NAMALWA (cell line): ENCODE measurements at regions not wholly inside any gene's neighbourhood (a gene's known extent, or its start where the extent isn't known, plus 50 kb on each side); places are given as distances from the start of the nearest gene placed in this dataset.
"Not testable (repeated sequence)": the region's sequence is repeated elsewhere in the genome, so short reads cannot be mapped to it uniquely, and the experiment has no call there.

ENCODE experiments used
- DNase-seq: peaks from one replicate; pipeline ENCODE4 v3.0.0-alpha.2; 2015; ENCODE audit warnings: low spot score

GRCh38 chr10:125455431-125455830 lies 227.5 kb downstream of the TEX36 start:
- no peak for DNase-seq

- no peak for DNase-seq
These were observed 231.6 kb downstream of the TEX36 start for GRCh38 chr10:125451319-125451718.

DNA sequence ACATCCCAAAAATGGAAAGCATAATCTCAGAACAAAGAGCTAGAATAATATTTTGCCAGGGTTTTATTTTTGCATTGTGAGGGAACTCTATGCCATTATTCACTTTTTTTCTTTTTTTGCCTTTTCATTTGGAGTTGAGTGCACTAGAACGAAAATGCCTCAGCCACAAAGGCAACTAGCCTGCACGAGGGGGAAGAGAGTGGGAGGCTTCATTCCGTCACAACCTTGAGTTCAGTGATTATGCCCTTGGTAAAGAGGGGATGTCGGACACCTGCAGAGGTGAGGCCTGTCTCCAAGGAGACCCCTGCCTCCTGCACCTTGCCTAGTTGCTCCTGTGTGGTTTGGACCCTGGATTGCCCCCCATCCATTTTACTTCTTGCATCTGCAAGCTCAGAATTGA lies 232.7 kb downstream of the TEX36 start:
- no peak for DNase-seq

DNA sequence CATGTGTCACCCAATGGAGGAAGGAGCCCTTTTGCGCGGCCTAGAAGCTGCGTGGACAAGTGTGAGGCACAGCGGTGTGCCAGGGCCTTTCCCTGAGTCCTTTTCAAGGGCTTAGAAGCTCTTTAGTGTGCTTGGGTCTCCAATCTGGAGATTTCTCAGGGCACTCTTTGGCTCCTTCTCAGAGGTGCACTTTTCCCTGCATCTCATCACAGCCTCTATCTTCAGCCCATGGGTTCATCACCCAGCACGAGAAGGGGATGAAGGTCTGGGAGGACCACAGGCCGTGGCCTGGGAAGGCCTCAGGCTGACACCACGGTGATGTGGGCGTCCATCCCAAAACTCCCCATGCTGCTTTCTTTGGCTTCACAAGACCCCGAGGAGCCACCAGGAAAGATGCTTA lies 233.4 kb downstream of the TEX36 start:
- no peak for DNase-seq

GRCh38 chr10:125448596-125448995 lies 234.4 kb downstream of the TEX36 start:
- DNase-seq: peak; percentile 30

- no peak for DNase-seq
These were observed 238.2 kb downstream of the TEX36 start for GRCh38 chr10:125444790-125445189.

- DNase-seq: no peak
These were observed 240.0 kb downstream of the TEX36 start for GRCh38 chr10:125442856-125443540.

DNA sequence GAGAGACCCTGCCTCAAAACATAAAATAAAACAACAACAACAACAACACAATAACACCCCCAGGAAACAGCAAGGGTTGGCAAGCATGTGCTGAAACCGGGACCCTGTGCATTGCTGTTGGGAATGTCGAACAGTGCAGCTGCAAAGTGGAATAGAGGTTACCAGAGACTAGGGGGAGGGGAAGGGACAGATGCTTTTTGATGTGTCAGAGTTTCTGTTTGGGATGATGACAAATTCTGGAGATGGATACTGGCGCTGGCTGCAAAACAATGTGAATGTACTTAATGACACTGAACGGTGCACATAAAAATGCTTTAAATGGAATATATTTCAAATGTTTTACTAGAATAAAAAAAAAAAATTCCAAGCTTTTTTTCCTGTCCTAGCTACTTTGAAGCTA lies 241.8 kb downstream of the TEX36 start:
- DNase-seq: no peak

GRCh38 chr10:125431149-125431548 lies 251.8 kb downstream of the TEX36 start:
- DNase-seq: no peak

- DNase-seq: no peak
These were observed 254.9 kb downstream of the TEX36 start for GRCh38 chr10:125428054-125428453.

DNA sequence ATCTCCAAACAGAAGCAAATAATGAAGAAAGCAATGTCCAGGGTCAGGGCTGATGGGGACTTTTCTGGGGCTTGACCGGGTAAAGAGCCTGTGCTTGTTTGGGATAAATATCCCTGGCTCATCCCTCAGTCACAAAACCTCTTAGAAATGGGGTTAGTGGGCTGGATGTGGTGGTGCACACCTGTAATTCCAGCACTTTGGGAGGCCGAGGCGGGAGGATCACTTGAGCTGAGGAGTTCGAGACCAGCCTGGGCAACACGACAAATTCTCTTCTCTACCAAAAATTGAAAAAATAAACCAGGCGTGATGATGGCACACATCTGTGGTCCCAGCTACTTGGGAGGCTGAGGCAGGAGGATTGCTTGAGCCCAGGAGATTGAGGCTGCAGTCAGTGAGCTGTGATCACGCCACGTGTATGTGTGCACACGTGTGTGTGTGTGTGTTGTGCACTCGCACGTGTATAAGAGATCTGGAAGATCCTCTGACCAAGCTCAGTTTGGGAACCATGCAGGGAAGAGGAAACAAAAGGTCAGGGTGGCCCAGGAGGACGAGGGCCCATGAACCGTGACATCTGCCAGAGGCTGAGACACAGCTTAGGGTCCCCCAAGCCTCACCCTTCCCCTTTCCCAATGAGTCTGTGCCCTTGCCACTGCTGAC lies 258.6 kb downstream of the TEX36 start:
- no peak for DNase-seq

DNA sequence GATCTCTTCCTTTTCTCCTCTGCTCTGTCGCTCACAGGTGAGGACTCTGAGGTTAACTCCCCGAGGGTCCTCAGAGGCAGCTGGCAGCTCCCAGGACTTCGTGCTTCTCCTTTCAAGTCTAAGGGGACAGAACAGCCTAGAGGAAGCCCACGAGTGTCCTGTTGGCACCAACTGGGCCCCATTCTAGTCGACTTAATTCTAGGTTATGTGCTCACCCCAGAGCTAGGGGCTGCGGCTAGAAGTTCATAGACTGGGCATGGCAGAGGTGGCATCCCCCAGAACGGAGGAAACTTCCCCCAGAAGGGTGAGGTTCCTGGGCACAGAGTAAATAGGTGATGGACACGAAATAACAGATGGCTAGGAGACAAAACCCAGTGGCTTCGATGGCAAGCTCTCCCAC lies 259.4 kb downstream of the TEX36 start:
- DNase-seq: no peak

DNA sequence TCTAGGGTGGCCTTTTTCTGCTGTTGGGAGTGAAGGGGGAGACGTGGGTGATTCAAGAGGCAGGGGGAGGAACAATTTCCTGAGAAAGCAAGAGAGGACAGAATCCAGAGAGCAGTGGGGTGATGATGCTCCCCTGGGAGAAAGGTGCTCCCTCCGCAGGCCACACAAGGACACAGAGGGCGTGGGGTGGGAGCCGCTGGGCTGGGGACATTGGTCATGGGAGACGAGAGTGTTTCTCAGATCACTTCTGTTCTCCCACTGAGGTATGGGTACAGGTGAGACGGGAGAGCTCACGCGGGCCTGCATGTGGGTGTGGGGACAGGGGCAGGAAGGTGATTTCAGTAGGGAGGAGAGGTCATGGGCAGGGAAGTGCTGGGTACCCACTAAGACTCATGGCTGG lies 259.5 kb upstream of the CTBP2 start:
- DNase-seq: no peak

GRCh38 chr10:125419146-125419545 lies 258.8 kb upstream of the CTBP2 start:
- DNase-seq: no peak

DNA sequence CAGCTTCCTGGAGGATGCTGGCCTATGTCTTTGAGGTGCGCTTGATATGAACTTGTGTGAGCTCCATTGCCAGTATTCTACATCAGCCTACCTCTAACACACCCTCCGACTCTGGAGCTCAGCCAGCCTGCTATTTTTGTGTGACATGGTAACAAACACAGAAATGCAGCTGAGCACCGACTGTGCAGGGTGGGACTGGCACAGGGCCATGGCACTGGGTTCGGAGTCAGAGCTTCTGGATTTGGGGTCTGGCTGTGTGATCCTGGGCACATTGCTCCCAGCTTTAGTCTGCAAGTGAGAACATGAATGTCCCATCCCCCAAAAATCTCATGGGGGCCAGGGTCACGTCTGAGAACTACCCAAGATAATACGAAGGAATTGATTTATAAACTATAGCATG lies 257.2 kb upstream of the CTBP2 start:
- DNase-seq: no peak

DNA sequence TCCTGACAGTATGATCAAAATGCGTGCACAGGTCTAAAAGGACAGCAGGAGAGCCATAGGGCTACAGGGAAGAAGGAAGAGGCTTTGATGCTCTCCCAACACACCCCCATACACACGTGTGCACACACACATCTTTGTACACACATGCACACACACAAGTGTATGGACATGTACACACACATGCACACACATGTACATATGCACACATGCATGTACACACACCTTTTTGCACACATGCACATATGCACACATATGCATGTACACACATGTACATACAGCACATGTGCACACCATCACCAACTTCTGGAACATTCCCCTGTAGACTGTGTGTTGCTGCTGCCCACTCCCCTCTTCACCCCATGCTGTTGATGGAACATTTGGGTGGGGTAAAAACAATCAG lies 255.6 kb upstream of the CTBP2 start:
- DNase-seq: no peak

- no peak for DNase-seq
These were observed 254.8 kb upstream of the CTBP2 start for GRCh38 chr10:125415006-125415633.

- no peak for DNase-seq
These were observed 251.4 kb upstream of the CTBP2 start for GRCh38 chr10:125411724-125412123.

GRCh38 chr10:125409756-125410155 lies 249.4 kb upstream of the CTBP2 start:
- no peak for DNase-seq

DNA sequence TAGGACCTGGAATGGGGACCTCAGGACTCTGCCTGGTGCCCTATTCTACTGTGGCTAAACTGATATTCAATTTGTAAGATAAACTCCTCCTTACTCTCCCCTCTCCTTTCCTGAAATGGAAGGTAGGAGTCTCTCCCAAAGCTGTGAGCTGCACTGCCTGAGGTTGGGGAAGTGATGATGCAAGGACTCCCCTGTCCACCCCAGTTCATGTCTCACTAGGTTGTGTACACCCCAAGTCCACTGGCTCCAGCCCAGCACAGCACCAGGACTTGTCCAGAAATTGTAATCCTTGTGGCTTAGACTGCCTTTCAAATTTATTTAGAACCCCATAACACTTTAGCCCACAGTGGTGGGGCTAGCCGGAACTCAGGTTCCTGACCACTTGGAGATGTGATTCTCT lies 247.2 kb upstream of the CTBP2 start:
- no peak for DNase-seq

DNA sequence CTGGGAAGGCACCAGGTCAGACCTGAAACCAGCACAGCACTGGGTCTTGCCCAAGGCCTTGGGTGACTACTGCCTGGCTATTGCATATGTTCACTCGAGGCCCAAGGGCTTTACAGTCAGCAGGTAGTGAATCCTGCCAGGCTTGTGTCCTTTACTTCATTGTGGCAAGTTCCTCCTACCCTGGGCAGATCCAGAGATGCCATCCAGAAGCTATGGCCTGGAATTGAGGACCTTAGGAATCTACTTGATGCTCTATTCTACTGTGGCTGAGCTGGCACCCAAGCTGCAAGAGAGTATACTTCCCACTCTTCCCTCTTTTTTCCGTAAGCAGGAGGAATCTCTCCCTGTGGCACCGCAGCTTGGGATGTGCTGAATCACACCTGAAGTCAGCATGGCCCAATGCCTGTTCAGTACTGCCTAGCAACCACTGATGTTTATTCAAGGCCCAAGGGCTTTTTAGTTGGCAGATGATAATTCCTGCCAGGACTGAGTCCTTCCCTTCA lies 246.7 kb upstream of the CTBP2 start:
- no peak for DNase-seq

GRCh38 chr10:125404902-125405301 lies 244.5 kb upstream of the CTBP2 start:
- DNase-seq: not testable (repeated sequence)

DNA sequence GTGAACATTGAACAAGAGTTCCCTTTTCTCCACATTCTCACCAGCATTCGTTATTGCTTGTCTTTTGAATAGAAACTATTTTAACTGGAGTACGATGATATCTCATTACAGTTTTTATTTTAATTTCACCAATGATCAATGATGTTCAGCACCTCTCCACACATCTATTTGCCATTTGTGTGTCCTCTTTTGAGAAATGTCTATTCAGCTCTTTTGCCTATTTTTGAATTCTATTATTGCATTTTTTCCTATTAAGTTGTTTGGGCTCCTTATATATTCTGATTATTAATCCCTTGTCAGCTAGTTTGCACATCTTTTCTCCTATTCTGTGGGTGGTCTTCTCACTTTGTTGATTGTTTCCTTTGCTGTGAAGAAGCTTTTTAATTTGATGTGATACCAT lies 241.1 kb upstream of the CTBP2 start:
- DNase-seq: no peak
